SK-N-SH treated with all-trans-retinoic acid at 6 μM for 48 hours (cell line): ENCODE measurements at regions not wholly inside any gene's neighbourhood (a gene's known extent, or its start where the extent isn't known, plus 50 kb on each side); places are given as distances from the start of the nearest gene placed in this dataset.
"Not testable (repeated sequence)": the region's sequence is repeated elsewhere in the genome, so short reads cannot be mapped to it uniquely, and the experiment has no call there.

Source experiments
- ATAC-seq: fragments of 200-7000 bp; cut with Tn5 transposase; 3 replicates; pipeline ENCODE4 v1.9.1; 2020; ENCODE audit warnings: mild to moderate bottlenecking, moderate library complexity
- ARNTL ChIP-seq: fragments of 450-650 bp; formaldehyde crosslinking; IDR thresholded peaks from 2 replicates; pipeline ENCODE4 v1.5.0; 2020; ENCODE audit warnings: low read depth, mild to moderate bottlenecking, moderate library complexity, borderline replicate concordance
- CREB5 ChIP-seq: fragments of 250-450 bp; sonication (Bioruptor Pico); IDR thresholded peaks from 2 replicates; pipeline ENCODE4 v1.5.1; 2020; ENCODE audit warnings: low read depth, mild to moderate bottlenecking, moderate library complexity
- ESRRG ChIP-seq: fragments of 250-450 bp; sonication (Bioruptor Pico); IDR thresholded peaks from 2 replicates; pipeline ENCODE4 v1.6.1; 2021; ENCODE audit warnings: mild to moderate bottlenecking
- GLIS3 ChIP-seq: fragments of 250-450 bp; sonication (Bioruptor Pico); IDR thresholded peaks from 2 replicates; pipeline ENCODE4 v1.5.0; 2020; ENCODE audit warnings: mild to moderate bottlenecking, moderate library complexity
- ISL1 ChIP-seq: fragments of 250-450 bp; sonication (Bioruptor Pico); IDR thresholded peaks from 2 replicates; pipeline ENCODE4 v2.1.2; 2022; ENCODE audit warnings: mild to moderate bottlenecking, moderate library complexity
- OSR1 ChIP-seq: fragments of 250-450 bp; sonication (Bioruptor Pico); IDR thresholded peaks from 2 replicates; pipeline ENCODE4 v1.8.0; 2022; ENCODE audit warnings: moderate library complexity, mild to moderate bottlenecking, inconsistent platforms
- PPARA ChIP-seq: fragments of 250-450 bp; sonication (Bioruptor Pico); IDR thresholded peaks from 2 replicates; pipeline ENCODE4 v1.5.0; 2020; ENCODE audit warnings: mild to moderate bottlenecking, borderline replicate concordance
- RARB ChIP-seq: fragments of 250-450 bp; sonication (Bioruptor Pico); IDR thresholded peaks from 2 replicates; pipeline ENCODE4 v1.8.0; 2021; ENCODE audit warnings: mild to moderate bottlenecking, moderate library complexity
- SNAI2 ChIP-seq: fragments of 250-450 bp; sonication (Bioruptor Pico); IDR thresholded peaks from 2 replicates; pipeline ENCODE4 v1.5.0; 2020; ENCODE audit warnings: mild to moderate bottlenecking, moderate library complexity
- TCF4 ChIP-seq: fragments of 250-450 bp; sonication (Bioruptor Pico); IDR thresholded peaks from 2 replicates; pipeline ENCODE4 v1.8.0; 2021; ENCODE audit warnings: mild to moderate bottlenecking, moderate library complexity, borderline replicate concordance
- TOX ChIP-seq: fragments of 250-450 bp; sonication (Bioruptor Pico); IDR thresholded peaks from 2 replicates; pipeline ENCODE4 v1.8.0; 2021; ENCODE audit warnings: mild to moderate bottlenecking, moderate library complexity, borderline replicate concordance
- ZC3H10 ChIP-seq: fragments of 250-450 bp; sonication (Bioruptor Pico); IDR thresholded peaks from 2 replicates; pipeline ENCODE4 v1.5.1; 2021; ENCODE audit warnings: mild to moderate bottlenecking, moderate library complexity
- ZFP3 ChIP-seq: fragments of 250-450 bp; sonication (Bioruptor Pico); IDR thresholded peaks from 2 replicates; pipeline ENCODE4 v1.5.0; 2020; ENCODE audit warnings: mild to moderate bottlenecking, moderate library complexity
- ZFP30 ChIP-seq: fragments of 450-650 bp; formaldehyde crosslinking; IDR thresholded peaks from 2 replicates; pipeline ENCODE4 v1.5.0; 2022; ENCODE audit warnings: mild to moderate bottlenecking, moderate library complexity
- ZNF565 ChIP-seq: fragments of 450-650 bp; formaldehyde crosslinking; conservative IDR thresholded peaks from 2 replicates; pipeline ENCODE4 v1.5.0; 2020; ENCODE audit warnings: low read depth, mild to moderate bottlenecking, moderate library complexity
- ZNF70 ChIP-seq: fragments of 450-650 bp; formaldehyde crosslinking; IDR thresholded peaks from 2 replicates; pipeline ENCODE4 v1.5.0; 2020; ENCODE audit warnings: mild to moderate bottlenecking, moderate library complexity
- ZNF8 ChIP-seq: fragments of 450-650 bp; formaldehyde crosslinking; IDR thresholded peaks from 2 replicates; pipeline ENCODE4 v1.5.0; 2020; ENCODE audit warnings: mild to moderate bottlenecking, moderate library complexity
- TF ChIP-seq, protein P1 (sequence below): fragments of 250-450 bp; sonication (Bioruptor Pico); IDR thresholded peaks from 2 replicates; pipeline ENCODE4 v1.5.0; 2020; ENCODE audit warnings: mild to moderate bottlenecking, moderate library complexity
- TF ChIP-seq, protein P2 (sequence below): fragments of 250-450 bp; sonication (Bioruptor Pico); IDR thresholded peaks from 2 replicates; pipeline ENCODE4 v1.5.1; 2021; ENCODE audit warnings: mild to moderate bottlenecking, moderate library complexity

DNA sequence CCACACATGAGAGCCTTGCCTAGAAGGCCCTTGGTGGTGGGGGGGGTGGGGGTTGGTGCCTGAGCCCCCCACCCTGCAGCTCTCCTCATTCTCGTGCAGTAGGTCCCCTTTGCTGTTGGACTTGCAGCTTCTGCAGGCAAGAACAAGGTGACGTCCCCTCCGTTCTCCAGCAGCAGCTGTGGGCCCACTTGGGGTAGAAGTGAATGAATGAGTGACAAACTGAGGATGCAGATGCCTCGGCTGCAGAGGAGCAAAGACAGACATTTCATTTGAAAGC is 88.6 kb upstream of the CTDP1 start:
- no peak for ATAC-seq
- no peak for TF ChIP-seq SNAI2 (CRISPR knock-in tag)
- TF ChIP-seq ZFP30 (CRISPR knock-in tag): no peak
- TF ChIP-seq ESRRG (CRISPR knock-in tag): no peak
- no peak for TF ChIP-seq GLIS3 (CRISPR knock-in tag)
- TF ChIP-seq ARNTL (CRISPR knock-in tag): no peak
- TF ChIP-seq, protein P1, sequence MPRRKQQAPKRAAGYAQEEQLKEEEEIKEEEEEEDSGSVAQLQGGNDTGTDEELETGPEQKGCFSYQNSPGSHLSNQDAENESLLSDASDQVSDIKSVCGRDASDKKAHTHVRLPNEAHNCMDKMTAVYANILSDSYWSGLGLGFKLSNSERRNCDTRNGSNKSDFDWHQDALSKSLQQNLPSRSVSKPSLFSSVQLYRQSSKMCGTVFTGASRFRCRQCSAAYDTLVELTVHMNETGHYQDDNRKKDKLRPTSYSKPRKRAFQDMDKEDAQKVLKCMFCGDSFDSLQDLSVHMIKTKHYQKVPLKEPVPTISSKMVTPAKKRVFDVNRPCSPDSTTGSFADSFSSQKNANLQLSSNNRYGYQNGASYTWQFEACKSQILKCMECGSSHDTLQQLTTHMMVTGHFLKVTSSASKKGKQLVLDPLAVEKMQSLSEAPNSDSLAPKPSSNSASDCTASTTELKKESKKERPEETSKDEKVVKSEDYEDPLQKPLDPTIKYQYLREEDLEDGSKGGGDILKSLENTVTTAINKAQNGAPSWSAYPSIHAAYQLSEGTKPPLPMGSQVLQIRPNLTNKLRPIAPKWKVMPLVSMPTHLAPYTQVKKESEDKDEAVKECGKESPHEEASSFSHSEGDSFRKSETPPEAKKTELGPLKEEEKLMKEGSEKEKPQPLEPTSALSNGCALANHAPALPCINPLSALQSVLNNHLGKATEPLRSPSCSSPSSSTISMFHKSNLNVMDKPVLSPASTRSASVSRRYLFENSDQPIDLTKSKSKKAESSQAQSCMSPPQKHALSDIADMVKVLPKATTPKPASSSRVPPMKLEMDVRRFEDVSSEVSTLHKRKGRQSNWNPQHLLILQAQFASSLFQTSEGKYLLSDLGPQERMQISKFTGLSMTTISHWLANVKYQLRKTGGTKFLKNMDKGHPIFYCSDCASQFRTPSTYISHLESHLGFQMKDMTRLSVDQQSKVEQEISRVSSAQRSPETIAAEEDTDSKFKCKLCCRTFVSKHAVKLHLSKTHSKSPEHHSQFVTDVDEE (CRISPR knock-in tag): no peak
- TF ChIP-seq ZNF70 (CRISPR knock-in tag): no peak
- no peak for TF ChIP-seq CREB5 (CRISPR knock-in tag)
- TF ChIP-seq TCF4 (CRISPR knock-in tag): no peak
- TF ChIP-seq, protein P2, sequence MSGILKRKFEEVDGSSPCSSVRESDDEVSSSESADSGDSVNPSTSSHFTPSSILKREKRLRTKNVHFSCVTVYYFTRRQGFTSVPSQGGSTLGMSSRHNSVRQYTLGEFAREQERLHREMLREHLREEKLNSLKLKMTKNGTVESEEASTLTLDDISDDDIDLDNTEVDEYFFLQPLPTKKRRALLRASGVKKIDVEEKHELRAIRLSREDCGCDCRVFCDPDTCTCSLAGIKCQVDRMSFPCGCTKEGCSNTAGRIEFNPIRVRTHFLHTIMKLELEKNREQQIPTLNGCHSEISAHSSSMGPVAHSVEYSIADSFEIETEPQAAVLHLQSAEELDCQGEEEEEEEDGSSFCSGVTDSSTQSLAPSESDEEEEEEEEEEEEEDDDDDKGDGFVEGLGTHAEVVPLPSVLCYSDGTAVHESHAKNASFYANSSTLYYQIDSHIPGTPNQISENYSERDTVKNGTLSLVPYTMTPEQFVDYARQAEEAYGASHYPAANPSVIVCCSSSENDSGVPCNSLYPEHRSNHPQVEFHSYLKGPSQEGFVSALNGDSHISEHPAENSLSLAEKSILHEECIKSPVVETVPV (CRISPR knock-in tag): no peak
- TF ChIP-seq RARB (CRISPR knock-in tag): no peak
- TF ChIP-seq, all 23 proteins: peak for 0

DNA sequence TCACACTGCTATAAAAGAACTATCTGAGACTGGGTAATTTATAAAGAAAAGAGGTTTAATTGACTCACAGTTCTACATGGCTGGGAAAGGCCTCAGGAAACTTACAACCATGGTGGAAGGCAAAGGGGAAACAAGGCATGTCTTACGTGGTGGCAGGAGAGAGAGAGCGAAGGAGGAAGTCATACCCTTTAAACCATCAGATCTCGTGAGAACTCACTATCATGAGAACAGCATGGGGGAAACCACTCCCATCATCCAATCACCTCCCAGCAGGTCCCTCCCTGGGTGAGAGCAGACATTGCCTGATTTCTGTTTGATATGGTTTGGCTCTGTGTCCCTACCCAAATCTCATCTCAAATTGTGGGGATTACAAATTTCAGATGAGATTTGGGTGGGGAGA is 86.9 kb upstream of the CTDP1 start:
- ATAC-seq: not testable (repeated sequence)

GRCh38 chr18:79595876-79596374 is 83.7 kb upstream of the CTDP1 start:
- TF ChIP-seq ARNTL (CRISPR knock-in tag) (no peak), ZC3H10 (no peak), RARB (CRISPR knock-in tag) (no peak), SNAI2 (CRISPR knock-in tag) (no peak), TCF4 (CRISPR knock-in tag) (no peak), CREB5 (CRISPR knock-in tag) (no peak), GLIS3 (CRISPR knock-in tag) (no peak), OSR1 (no peak), ISL1 (CRISPR knock-in tag) (no peak), TOX (CRISPR knock-in tag) (no peak), ZNF8 (CRISPR knock-in tag) (no peak), ZFP3 (CRISPR knock-in tag) (no peak)
- TF ChIP-seq, protein P1 (CRISPR knock-in tag): no peak
- no peak for ATAC-seq

GRCh38 chr18:79596446-79597175 is 83.0 kb upstream of the CTDP1 start:
- TF ChIP-seq ZNF565 (CRISPR knock-in tag) (no peak), OSR1 (no peak), ISL1 (CRISPR knock-in tag) (no peak), ZFP3 (CRISPR knock-in tag) (no peak), PPARA (CRISPR knock-in tag) (no peak), ZNF8 (CRISPR knock-in tag) (no peak), ESRRG (CRISPR knock-in tag) (no peak), ZC3H10 (no peak), TCF4 (CRISPR knock-in tag) (no peak), CREB5 (CRISPR knock-in tag) (no peak), GLIS3 (CRISPR knock-in tag) (no peak), ZFP30 (CRISPR knock-in tag) (no peak)
- TF ChIP-seq, protein P2 (CRISPR knock-in tag): no peak
- TF ChIP-seq, all 23 proteins: peak for 0
- no peak; the same call in 2 of the 3 replicates for ATAC-seq
